ENCODE measurements at regions not wholly inside any gene's neighbourhood (a gene's known extent, or its start where the extent isn't known, plus 50 kb on each side); places are given as distances from the start of the nearest gene placed in this dataset.

GRCh38 chr1:63074321-63074720, 248.0 kb upstream of the FOXD3 start:
- TF ChIP-seq ZC3H10 (CRISPR knock-in tag; IDR thresholded peaks at IDR 0.05) (no peak), ZFP3 (CRISPR knock-in tag; IDR thresholded peaks at IDR 0.05) (no peak), ZNF565 (CRISPR knock-in tag; conservative IDR thresholded peaks at IDR 0.05; ENCODE audit: low read depth) (no peak), ARNTL (CRISPR knock-in tag; IDR thresholded peaks at IDR 0.05; ENCODE audit: borderline replicate concordance, low read depth) (no peak), POU6F1 (CRISPR knock-in tag; IDR thresholded peaks at IDR 0.05; ENCODE audit: borderline replicate concordance, low read depth) (no peak)
